ENCODE measurements at regions not wholly inside any gene's neighbourhood (a gene's known extent, or its start where the extent isn't known, plus 50 kb on each side); places are given as distances from the start of the nearest gene placed in this dataset.
"Not testable (repeated sequence)": the region's sequence is repeated elsewhere in the genome, so short reads cannot be mapped to it uniquely, and the experiment has no call there.

GRCh38 chr2:58508006-58508405, 266.9 kb upstream of the FANCL start:
- intact Hi-C loops (cut with micrococcal nuclease), result no loop called here

GRCh38 chr2:58503918-58504317, 262.8 kb upstream of the FANCL start:
- intact Hi-C loops (cut with micrococcal nuclease), result no loop called here

DNA sequence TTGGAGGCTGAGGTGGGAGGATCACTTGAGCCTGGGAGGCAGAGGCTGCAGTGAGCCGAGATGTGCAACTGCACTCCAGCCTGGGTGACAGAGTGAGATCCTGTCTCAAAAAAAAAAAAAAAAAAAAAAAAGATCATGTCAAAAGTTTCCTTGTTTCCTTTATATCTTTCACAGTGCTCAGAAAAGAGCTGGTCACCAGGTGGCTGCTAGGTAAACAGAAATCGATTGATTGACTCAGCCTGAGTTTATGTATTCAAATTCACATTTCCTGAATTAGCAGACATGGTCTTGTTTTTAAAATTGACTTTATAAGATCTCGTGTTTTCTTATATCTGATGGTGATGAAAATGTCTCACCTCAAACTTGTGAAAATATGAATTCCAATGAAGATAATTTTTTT, 261.8 kb upstream of the FANCL start:
- intact Hi-C loops (cut with micrococcal nuclease), result no loop called here

DNA sequence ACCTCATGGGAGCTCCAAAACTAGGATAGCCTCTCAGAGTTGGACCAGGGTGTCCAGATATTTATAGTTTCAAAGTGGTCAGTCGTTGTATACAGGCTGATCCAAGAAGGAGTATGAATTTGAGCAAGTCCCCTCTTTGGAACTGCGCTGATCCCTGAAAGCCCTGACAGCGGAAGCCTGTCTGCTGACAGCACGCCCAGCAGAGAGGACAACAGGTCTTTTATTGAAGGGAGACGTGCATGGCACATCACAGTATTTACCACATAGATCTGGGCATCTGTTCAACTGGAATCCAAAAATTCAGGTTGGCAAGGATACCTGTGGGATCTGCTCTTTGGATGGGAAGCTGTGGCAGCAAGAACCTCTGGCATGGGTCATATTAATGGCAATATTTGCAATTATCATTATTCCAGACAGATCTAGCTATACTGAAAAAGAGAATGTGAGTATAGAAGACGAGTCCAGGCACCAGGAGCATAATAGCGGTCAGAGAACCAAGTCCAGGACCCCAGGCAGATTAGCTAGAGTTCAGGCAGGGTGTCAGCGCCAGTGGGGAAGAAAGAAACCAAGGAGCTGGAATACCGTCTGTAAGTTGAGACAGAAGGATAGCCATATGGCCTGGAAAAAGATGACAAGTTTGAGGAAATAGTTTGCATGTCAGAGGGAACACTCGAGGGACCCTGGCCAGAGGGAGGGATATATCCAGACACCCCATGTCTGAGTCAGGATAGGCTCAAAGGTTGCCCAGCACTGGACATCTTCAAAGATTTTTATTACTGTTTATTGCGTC, 260.4 kb upstream of the FANCL start:
- intact Hi-C loops (cut with micrococcal nuclease), result no loop called here

DNA sequence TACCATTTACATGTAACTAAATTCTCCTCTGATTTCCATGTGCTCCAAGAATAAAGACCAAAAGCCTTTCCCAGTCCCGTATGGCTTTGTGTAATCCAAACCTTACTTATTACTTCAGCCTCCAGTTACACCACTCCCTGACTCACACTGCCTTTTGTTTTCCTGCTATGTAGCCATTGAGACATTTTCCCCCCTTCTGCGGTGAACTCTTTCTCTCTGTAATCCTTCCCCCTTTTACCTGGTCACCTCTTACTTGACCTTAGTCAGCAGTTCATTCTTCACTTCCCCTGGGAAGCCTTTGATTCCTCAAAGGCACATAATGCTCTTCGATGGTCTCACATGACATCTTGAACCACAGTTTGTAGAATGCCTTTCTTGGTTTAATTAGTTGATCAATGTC, 256.0 kb upstream of the FANCL start:
- intact Hi-C loops (cut with micrococcal nuclease), result no loop called here

DNA sequence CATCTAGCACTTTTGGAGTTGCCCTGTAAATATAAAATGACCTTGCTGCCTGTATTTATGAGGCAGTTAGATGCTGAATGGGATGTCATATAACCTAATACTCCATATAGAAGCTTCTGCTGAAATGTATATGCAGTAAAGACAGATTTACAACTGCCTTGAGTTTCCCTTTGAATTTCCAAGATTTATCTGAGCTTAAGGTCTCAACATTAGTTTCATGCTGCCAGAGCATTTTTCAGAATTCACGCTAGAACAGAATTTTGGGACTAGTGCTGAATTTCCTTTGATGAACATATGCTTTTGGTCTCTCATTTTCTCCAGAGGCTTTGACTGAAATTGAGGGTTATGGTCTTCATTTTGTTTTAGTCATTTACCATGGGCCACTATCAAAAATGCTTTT, 254.7 kb upstream of the FANCL start:
- intact Hi-C loops (cut with micrococcal nuclease), result no loop called here

DNA sequence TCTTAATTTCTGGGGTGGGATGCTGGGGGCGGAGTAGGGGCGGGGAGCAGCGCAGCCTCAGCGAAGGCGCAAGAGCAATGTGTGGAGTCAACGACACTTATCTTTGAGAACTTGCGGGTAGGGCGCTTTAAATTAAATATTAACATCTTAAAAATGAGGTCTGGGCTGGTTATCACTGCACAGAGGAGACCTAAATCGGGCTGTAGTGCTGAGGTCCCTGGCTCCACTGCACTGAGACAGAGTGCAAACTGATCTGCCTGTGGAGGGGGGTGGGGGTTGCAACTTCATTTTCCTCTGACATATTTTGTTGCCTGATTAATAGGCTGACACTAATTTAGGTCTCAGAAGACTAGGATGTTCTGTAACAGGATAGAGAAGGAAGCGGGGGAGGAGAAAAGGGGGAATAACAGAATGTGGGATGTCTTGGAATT, 253.0 kb upstream of the FANCL start:
- intact Hi-C loops (cut with micrococcal nuclease), result no loop called here

DNA sequence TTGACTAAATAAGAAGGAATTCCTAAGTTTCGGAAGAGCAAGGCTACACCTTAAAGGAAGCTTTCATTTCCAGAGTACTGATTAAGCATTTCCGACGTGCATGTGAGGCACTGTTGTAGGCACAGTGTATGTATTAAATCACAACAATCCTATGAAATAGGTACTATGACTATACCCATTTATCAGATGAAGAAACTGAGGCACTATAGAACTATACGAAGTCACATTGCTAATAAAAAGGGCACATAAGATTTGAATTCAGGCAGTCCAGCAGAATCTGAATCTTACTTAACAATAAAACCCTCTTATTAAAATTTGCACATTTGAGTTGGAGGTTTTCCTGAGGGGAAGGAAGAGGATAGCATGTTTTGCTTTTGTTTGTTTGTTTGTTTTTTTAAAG, 243.5 kb upstream of the FANCL start:
- intact Hi-C loops (cut with micrococcal nuclease), result no loop called here

GRCh38 chr2:58484221-58484620, 243.1 kb upstream of the FANCL start:
- intact Hi-C loops (cut with micrococcal nuclease), result no loop called here

DNA sequence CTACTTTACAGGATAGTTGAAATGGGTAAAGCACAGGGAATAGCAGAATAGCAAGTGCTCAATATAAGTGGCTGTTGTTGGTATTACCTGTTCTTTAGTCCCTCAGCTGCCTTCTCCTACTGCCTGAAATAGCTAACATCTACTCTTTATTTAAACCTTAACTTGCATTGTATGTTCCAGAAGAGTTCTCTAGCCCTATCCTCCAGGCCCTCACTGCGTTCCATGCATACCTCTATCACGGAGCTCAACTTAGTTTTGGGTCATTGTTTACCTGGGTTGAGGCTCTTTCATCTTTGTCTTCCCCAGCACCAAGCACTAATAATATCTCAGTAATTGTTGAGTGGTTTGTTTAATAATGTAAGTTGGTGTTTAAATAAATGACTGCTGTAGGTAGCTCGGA, 242.2 kb upstream of the FANCL start:
- intact Hi-C loops (cut with micrococcal nuclease), result no loop called here

DNA sequence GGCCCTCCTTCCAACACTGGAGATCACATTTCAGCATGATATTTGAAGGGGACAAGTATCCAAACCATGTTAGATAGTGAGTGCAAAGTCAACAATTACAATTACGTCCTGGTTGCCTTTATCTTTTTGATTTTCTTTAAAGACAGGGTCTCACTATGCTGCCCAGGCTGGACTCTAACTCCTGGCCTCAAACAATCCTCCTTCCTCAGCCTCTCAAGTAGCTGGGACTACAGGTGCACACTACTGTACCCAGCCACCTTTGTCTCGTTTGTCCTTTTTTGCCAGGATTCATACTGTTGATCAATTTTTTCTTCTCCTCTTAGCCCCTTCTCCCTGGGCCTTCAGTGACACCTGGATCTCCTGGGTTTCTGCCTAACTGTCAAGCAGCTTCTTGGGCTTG, 240.5 kb upstream of the FANCL start:
- intact Hi-C loops (cut with micrococcal nuclease), result no loop called here

DNA sequence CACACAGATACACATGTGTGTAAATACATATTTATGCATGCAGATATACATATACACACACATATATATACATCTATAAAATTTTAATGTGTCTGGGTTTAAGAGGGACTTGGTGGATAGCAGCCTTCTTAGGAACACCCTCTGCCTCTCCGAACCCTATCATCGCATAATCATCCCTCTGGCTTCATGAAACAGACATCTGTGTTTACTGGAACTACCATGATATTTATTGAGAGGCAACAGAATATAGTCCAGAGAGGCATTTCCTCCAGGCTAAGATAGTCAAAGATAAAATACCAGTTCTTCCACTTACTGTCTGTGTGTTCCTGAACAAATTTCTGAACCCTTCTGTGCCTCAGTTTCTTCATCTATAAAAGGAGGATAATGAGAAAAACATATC, 239.0 kb upstream of the FANCL start:
- intact Hi-C loops (cut with micrococcal nuclease), result no loop called here

- intact Hi-C loops (cut with micrococcal nuclease), result no loop called here
Measured at GRCh38 chr2:58479535-58480140, 238.5 kb upstream of the FANCL start.

GRCh38 chr2:58476556-58476955, 235.4 kb upstream of the FANCL start:
- intact Hi-C loops (cut with micrococcal nuclease), result no loop called here

DNA sequence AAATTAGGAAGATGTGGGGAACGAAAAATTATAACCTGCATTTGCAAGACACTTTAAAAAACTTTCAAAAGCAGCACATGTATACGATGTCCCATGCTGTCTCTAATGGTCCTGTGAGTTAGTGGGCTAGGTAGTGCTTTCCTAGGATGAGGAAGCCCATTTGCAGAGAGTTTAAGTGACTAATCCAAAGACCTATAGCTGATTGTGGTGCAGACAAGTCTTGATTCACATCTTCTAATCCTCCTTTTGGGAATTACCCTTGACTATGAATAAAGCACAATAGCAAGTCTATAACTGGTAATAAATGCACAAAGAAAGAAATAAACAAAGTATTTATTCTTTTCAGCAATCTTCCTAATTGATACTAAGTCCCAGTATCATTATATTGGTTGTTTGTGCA, 234.6 kb upstream of the FANCL start:
- intact Hi-C loops (cut with micrococcal nuclease), result no loop called here

DNA sequence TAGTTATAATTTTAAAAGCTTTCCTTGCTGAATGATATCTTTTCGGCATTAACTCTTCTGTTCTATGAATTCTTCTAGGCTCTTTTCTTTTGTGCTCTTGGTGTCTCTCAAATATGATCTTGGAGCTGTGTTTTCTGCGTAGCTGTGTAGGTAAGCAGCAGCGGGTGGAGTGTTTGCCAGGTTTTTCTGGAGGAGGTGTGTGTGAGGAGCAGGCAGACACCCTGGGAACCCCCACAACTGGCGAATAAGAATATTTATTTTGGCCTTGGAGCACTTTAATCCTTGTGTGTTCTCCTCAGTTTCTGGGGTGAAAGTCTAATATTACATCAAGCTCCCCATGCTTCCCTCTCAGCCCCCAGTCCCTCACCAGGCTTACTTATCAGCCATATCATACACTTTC, 232.0 kb upstream of the FANCL start:
- intact Hi-C loops (cut with micrococcal nuclease), result no loop called here

DNA sequence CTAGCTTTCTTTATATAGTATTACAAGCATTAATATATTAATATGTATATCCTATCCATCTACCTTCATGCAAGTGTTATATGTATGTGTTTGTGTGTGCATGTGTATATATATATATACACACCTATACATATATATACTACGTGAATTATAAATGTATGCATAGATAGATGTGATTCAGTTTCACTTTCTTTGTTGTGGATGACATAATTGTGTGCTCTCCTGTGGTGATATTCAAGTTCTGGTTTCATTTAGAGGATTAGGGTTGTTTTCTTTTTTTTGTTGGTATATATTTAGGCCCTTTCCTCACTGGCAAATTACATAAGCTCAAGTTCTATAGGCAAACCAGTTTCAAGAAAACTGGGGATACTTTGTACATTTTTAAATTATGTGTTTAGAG, 225.7 kb upstream of the FANCL start:
- intact Hi-C loops (cut with micrococcal nuclease), result no loop called here

DNA sequence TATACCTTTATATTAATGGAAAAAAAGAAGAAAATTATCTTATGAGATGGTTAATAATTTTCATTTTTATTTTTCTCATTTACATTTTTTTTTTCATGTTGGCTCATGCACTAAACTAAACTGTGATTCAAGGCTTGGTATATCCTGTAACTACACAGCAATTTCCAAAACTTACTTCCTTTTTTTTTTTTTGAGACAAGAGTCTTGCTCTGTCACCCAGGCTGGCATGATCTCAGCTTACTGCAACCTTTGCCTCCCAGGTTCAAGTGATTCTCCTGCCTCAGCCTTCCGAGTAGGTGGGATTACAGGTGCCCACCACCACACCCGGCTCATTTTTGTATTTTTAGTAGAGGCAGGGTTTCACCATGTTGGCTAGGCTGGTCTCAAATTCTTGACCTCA, 224.9 kb upstream of the FANCL start:
- intact Hi-C loops (cut with micrococcal nuclease), result not testable (repeated sequence)

DNA sequence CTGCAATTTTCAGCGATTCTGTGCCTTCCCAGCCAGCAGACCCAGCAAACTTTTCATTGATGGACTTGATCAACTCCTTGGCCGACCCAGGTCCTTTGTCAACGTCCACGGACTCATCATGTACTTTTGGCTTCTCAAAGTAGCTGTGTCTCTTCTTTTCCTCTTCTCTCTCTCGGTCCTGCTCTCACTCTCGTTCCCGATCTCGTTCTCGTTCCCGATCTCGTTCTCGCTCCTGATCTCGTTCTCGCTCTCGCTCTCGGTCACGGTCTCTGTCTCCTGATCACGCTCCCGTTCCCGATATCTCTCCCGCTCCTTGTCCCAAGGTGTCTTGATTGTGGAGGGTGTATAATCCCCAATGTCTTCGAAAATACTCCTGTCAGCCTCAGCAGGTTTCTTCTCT, 219.5 kb upstream of the FANCL start:
- intact Hi-C loops (cut with micrococcal nuclease), result no loop called here

DNA sequence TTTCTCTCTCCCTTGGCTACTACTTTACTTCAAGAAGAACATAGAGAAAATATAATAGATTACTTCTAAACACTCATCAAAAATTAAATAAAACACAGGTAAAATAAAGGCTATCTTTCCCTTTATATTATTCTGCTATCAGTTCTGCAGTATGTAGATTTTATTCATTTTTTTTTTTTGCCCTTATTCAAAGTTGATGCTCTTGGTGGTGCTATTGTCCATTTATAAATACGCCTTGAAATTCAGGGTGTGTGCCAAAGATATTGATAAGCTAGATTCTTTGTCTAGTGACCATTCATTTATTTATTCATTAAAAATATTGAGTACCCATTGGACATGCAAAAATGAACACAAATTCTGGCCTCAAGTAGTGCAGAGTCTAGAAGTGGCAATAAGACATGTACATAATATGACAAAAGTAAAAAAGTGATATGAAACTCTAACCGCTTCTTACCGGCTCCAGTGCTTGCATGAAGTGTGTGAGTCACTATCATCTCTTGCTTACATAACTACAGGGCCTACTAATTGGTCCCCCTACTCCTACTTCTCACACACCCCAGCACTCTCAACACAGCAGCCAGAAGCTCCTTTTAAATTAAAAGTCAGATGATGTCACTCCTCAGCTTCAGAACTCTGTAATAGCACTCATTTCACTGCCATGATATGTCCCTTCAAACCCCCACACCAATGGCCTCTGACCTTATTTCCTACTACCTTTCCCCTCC, 208.3 kb upstream of the FANCL start:
- intact Hi-C loops (cut with micrococcal nuclease), result no loop called here

- intact Hi-C loops (cut with micrococcal nuclease), result loop anchor here (1.0 kb wide), 2 partner anchors 543 to 689 kb away; no protein-coding TSS in a partner anchor
Measured at GRCh38 chr2:58448845-58449244, 207.7 kb upstream of the FANCL start.

- intact Hi-C loops (cut with micrococcal nuclease), result loop anchor here (1.0 kb wide), 2 partner anchors 542 to 688 kb away; no protein-coding TSS in a partner anchor
Measured at GRCh38 chr2:58448065-58448507, 207.0 kb upstream of the FANCL start.

Data from T-helper 1 cell treated with Interleukin-12 subunit alpha and Interleukin-12 subunit beta and Interleukin-4 antibody, amounts not matched to agents 30 ng/mL and 1 ng/mL, for 36 hours (primary cell).